Adrenal gland (tissue), 9 donors: ENCODE measurements at regions not wholly inside any gene's neighbourhood (a gene's known extent, or its start where the extent isn't known, plus 50 kb on each side); places are given as distances from the start of the nearest gene placed in this dataset.
A peak's percentile ranks its signal among the peaks of the same experiment; 100 is the strongest.

Experiments
- DNase-seq, 7 donors: peaks; one replicate each; pipeline ENCODE4 v3.0.0-alpha.2; 2019 to 2020
- H3K27ac ChIP-seq, 5 donors: fragments of 200-600 bp; sonication (generic) in 4 of 5; 1 replicate in 3 of 5; 2 replicates in 2 of 5; pipeline versions ENCODE4 v1.5.1 to v1.8.0; 2016 to 2020; ENCODE audit warnings: mild to moderate bottlenecking in 1 of 5
- H3K27me3 ChIP-seq: fragments of 200-600 bp; 2 replicates; pipeline ENCODE4 v1.8.0; 2021
- H3K36me3 ChIP-seq, 2 donors: fragments of 200-600 bp; replicated peaks in 1 of 2; 1 replicate in 1 of 2; 2 replicates in 1 of 2; pipeline versions ENCODE4 v1.5.1 to v1.8.0; 2018 to 2022
- H3K4me1 ChIP-seq, 2 donors: fragments of 200-600 bp; replicated peaks in 1 of 2; 1 replicate in 1 of 2; 2 replicates in 1 of 2; pipeline versions ENCODE4 v1.5.1 to v1.8.0; 2018 to 2021
- H3K4me3 ChIP-seq, 4 donors: fragments of 200-600 bp; sonication (generic) in 3 of 4; one replicate each; pipeline ENCODE4 v1.5.1; 2016 to 2018
- H3K9me3 ChIP-seq, 3 donors: fragments of 200-600 bp; sonication (generic) in 1 of 3; replicated peaks in 1 of 3; 1 replicate in 2 of 3; 2 replicates in 1 of 3; pipeline versions ENCODE4 v1.5.1 to v1.8.0; 2016 to 2021
- POLR2A ChIP-seq, 2 donors: fragments of 450-650 bp; IDR thresholded peaks; one replicate each; pipeline ENCODE4 v1.6.1; 2017; ENCODE audit warnings: antibody characterized with exemption in 2 of 2, mild to moderate bottlenecking in 2 of 2, moderate library complexity in 1 of 2
- WGBS, 4 donors: extraction: QIAGEN DNeasy Blood & Tissue Kit in 2 of 4; methylation state at CpG; one replicate each; pipeline versions ENCODE4 v1.1.5 to v1.1.7; 2013 to 2017; 5-methylcytosine and 5-hydroxymethylcytosine counted together
- intact Hi-C, 2 donors: fragments of 100-400 bp; cut with DNase I; formaldehyde crosslinking; loops; one replicate each; pipeline versions ENCODE4 v1.14.1 to v1.15.0; 2022 to 2023
- TF ChIP-seq, protein P1 (sequence below), 6 experiments: fragments of 450-650 bp in 4 of 6; fragments of 200-600 bp in 2 of 6; sonication (generic) in 1 of 6; IDR thresholded peaks; 1 replicate in 5 of 6; 2 replicates in 1 of 6; pipeline versions ENCODE4 v1.5.1 to v1.8.0; 2016 to 2021; ENCODE audit warnings: antibody characterized with exemption in 6 of 6, mild to moderate bottlenecking in 2 of 6, moderate library complexity in 1 of 6
- donor health status: healthy with polysubstance abuse.
- donor health status: Bipolar disorder and iron deficiency.
- donor health status: DM: yes; HTN: yes; CAD: no.
- donor health status: DM: no; HTN: no; CAD: no.
- donor health status: DM: no; HTN: no; CAD: no.

- intact Hi-C loops = no loop called here
- DNase-seq = no peak
- 80 to 85% (median 83%) methylated on average over 5 of the region's 5 CpGs for WGBS, 4 donors
- Histone ChIP-seq H3K27ac (no peak overlapping the region), H3K36me3 (no peaks in the 10 kb centered on the region), H3K9me3 (no peaks in the 10 kb centered on the region), H3K4me3 (no peak overlapping the region), H3K27me3 (no peaks in the 10 kb centered on the region), H3K4me1 (no peaks in the 10 kb centered on the region)
- TF ChIP-seq, protein P1, sequence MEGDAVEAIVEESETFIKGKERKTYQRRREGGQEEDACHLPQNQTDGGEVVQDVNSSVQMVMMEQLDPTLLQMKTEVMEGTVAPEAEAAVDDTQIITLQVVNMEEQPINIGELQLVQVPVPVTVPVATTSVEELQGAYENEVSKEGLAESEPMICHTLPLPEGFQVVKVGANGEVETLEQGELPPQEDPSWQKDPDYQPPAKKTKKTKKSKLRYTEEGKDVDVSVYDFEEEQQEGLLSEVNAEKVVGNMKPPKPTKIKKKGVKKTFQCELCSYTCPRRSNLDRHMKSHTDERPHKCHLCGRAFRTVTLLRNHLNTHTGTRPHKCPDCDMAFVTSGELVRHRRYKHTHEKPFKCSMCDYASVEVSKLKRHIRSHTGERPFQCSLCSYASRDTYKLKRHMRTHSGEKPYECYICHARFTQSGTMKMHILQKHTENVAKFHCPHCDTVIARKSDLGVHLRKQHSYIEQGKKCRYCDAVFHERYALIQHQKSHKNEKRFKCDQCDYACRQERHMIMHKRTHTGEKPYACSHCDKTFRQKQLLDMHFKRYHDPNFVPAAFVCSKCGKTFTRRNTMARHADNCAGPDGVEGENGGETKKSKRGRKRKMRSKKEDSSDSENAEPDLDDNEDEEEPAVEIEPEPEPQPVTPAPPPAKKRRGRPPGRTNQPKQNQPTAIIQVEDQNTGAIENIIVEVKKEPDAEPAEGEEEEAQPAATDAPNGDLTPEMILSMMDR (IDR thresholded peaks at IDR 0.05) = no peak
- TF ChIP-seq POLR2A (IDR thresholded peaks at IDR 0.05) = no peak
These were observed 69.2 kb upstream of the PSMA6 start for GRCh38 chr14:35222872-35223466.

GRCh38 chr14:35223927-35224326, 68.3 kb upstream of the PSMA6 start:
- Histone ChIP-seq H3K27ac (no peak overlapping the region), H3K4me3 (no peak overlapping the region), H3K9me3 (no peaks in the 10 kb centered on the region), H3K36me3 (no peaks in the 10 kb centered on the region), H3K4me1 (no peaks in the 10 kb centered on the region), H3K27me3 (no peaks in the 10 kb centered on the region)
- TF ChIP-seq, protein P1 (IDR thresholded peaks at IDR 0.05) = no peak
- TF ChIP-seq POLR2A (IDR thresholded peaks at IDR 0.05) = no peak
- DNase-seq = no peak
- intact Hi-C loops = no loop called here

DNA sequence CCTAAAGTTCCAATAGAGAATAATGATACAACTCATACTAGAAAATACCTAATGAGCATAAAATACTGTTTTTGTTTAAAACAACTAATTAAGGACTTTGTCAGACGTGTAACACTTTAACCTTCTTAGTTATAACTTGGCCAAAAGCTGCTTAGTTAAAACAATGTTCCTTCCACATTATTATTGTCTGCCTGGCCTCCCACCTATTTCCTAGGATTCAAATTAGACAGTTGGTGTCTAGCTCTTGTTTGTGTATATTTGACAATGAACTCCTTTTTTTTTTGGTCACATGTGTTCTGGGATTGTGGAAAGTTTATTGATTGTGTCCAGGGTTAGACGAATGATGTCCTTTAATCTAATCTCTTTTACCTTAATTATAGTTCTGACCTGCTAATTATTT, 67.6 kb upstream of the PSMA6 start:
- intact Hi-C loops = no loop called here
- Histone ChIP-seq H3K27ac (no peak overlapping the region), H3K36me3 (no peaks in the 10 kb centered on the region), H3K27me3 (no peaks in the 10 kb centered on the region), H3K9me3 (no peaks in the 10 kb centered on the region), H3K4me3 (no peak overlapping the region), H3K4me1 (no peaks in the 10 kb centered on the region)
- TF ChIP-seq, protein P1 (IDR thresholded peaks at IDR 0.05) = no peak
- no peak for TF ChIP-seq POLR2A (IDR thresholded peaks at IDR 0.05)
- DNase-seq = no peak
- 74 to 80% (median 77%) methylated on average over 2 of the region's 2 CpGs for WGBS, 4 donors

DNA sequence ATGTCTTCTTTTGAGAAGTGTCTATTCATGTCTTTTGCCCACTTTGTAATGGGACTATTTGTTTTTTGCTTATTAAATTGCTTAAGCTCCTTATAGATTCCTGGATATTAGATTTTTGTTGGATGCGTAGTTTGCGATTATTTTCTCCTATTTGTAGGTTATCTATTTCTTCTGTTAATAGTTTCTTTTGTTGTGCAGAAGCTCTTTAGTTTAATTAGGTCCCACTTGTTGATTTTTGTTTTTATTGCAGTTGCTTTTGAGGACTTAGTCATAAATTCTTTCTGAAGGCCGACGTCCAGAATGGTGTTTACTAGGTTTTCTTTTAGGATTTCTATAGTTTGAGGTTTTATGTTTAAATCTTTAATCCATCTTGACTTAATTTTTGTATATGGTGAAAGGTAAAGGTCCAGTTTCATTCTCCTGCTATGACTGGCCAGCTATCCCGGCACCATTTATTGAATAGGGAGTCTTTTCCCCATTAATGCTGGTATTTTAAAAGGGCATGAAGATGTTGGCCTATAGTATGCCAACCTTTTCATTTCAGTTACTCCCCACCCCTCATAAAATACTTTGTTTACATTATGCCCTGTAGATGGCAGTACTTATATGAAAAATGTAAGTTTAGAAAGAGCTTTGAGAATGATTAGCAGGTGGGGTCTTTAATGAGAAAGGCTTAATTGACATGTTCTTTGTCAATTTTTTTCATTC, 62.9 kb upstream of the PSMA6 start:
- Histone ChIP-seq H3K4me3 (no peak overlapping the region), H3K27me3 (no peaks in the 10 kb centered on the region), H3K4me1 (no peaks in the 10 kb centered on the region), H3K36me3 (no peaks in the 10 kb centered on the region), H3K27ac (no peak overlapping the region), H3K9me3 (no peaks in the 10 kb centered on the region)
- intact Hi-C loops = no loop called here
- TF ChIP-seq POLR2A (IDR thresholded peaks at IDR 0.05) = no peak
- TF ChIP-seq, protein P1 (IDR thresholded peaks at IDR 0.05) = peak in 4 of 6 experiments; percentile 16 to 34 (median 30)
- DNase-seq = no peak
- WGBS, 4 donors = 76 to 85% (median 81%) methylated on average over 5 of the region's 5 CpGs
